Heart left ventricle (tissue), 13 donors: ENCODE measurements at regions not wholly inside any gene's neighbourhood (a gene's known extent, or its start where the extent isn't known, plus 50 kb on each side); places are given as distances from the start of the nearest gene placed in this dataset.

ENCODE experiments used
- CTCF ChIP-seq, 12 donors: fragments of 200-600 bp; sonication (generic) in 4 of 12; IDR thresholded peaks; one replicate each; pipeline versions ENCODE4 v1.5.0 to v1.8.0; 2018 to 2022; ENCODE audit warnings: antibody characterized with exemption in 12 of 12, mild to moderate bottlenecking in 5 of 12
- POLR2A ChIP-seq, 2 donors: fragments of 450-650 bp; IDR thresholded peaks; one replicate each; pipeline ENCODE4 v1.6.1; 2017; ENCODE audit warnings: antibody characterized with exemption in 2 of 2, mild to moderate bottlenecking in 2 of 2, moderate library complexity in 2 of 2
- donor health status: ischemic (EF 13 %, LVEDD 7.1; RV severe dilation, severe dysfunction).
- donor health status: DM: no; HTN: yes; CAD: no.
- donor health status: DM: no; HTN: no; CAD: no.
- donor health status: ischemic (EF 25% LVEDD 6.9; RV normal size, moderate dysfunction).
- donor health status: ischemic (EF 25% LVEDD 5.7; RV mildly dilated, moderate dysfunction).
- donor health status: ischemic (EF 35%, LVEDD 5.7; RV mildly dilated, moderate dysfunction).
- donor health status: nonischemic (EF 11% LVEDD 7.7; RV severe dilation, severe dysfunction).
- donor health status: DM: yes; HTN: yes; CAD: no.
- donor health status: PGD.
- donor health status: ischemic (EF 29% LVEDD 5.4; RV normal size, mild dysfunction).
- donor health status: nonischemic (EF 23%, LVEDD 6.1; RV moderate dilation, normal function).

- no peak for TF ChIP-seq CTCF (IDR thresholded peaks at IDR 0.05)
- no peak for TF ChIP-seq POLR2A (IDR thresholded peaks at IDR 0.05)
Measured at GRCh38 chr5:168215646-168216045, 75.8 kb upstream of the WWC1 start.
